ENCODE measurements at regions not wholly inside any gene's neighbourhood (a gene's known extent, or its start where the extent isn't known, plus 50 kb on each side); places are given as distances from the start of the nearest gene placed in this dataset.
"Not testable (repeated sequence)": the region's sequence is repeated elsewhere in the genome, so short reads cannot be mapped to it uniquely, and the experiment has no call there.

DNA sequence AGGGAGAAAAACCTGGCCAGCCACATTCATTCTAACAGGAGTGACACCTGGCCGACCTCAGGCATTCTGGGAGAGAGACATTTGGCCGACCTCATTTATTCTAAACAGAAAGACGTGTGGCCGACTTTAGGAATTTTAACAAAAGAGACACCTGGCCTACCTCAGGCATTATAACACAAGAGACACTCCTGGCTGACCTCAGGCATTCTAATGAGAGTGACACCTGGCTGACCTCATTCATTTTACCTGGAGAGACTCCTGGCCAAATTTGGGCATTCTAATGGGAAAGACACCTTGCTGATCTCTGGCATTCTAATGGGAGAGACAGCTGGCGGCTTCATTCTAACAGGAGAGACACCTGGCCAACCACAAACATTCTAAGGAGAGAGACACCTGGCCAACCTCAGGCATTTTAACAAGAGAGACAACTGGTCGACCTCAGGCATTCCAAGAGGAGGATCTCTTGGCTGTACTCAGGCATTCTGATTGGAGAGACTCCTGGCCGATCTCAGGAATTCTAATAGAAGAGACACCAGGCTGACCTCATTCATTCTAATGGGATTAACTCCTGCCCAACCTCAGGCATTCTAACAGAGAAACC lies 1353.9 kb downstream of the UQCRFS1 start:
- Mint-ChIP-seq H3K36me3 (ENCODE audit: low read depth, unreplicated experiment) (peaks cover 25% of the 10 kb centered on the region), H3K27me3 (ENCODE audit: unreplicated experiment) (peaks cover 9% of the 10 kb centered on the region), H3K4me1 (ENCODE audit: unreplicated experiment) (no peaks in the 10 kb centered on the region), H3K4me3 (ENCODE audit: unreplicated experiment) (peak overlapping the region; percentile 18), H3K9me3 (ENCODE audit: unreplicated experiment) (peaks cover 60% of the 10 kb centered on the region), H3K27ac (ENCODE audit: unreplicated experiment) (peak overlapping the region; percentile 3)
- no peak for TF ChIP-seq CTCF (IDR thresholded peaks at IDR 0.05; ENCODE audit: unreplicated experiment)
- no peak for DNase-seq (ENCODE audit: low spot score)

DNA sequence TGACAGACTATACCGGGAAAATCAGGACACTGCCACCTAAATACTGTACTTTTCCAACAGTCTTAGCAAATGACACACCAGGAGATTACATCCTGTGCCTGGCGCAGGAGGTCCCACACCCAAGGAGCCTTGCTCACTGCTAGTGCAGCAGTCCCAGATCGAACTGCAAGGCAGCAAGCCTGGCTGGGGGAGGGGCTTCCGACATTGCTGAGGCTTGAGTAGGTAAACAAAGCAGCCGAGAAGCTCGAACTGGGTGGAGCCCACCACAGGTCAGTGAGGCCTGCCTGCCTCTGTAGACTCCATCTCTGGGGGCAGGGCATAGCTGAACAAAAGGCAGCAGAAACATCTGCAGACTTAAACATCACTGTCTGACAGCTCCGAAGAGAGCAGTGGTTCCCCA lies 1360.0 kb downstream of the UQCRFS1 start:
- not testable (repeated sequence) for H3K27ac Mint-ChIP-seq (ENCODE audit: unreplicated experiment); DNase-seq (ENCODE audit: low spot score); H3K27me3 Mint-ChIP-seq (ENCODE audit: unreplicated experiment); H3K4me3 Mint-ChIP-seq (ENCODE audit: unreplicated experiment); H3K36me3 Mint-ChIP-seq (ENCODE audit: low read depth, unreplicated experiment); H3K4me1 Mint-ChIP-seq (ENCODE audit: unreplicated experiment)
- H3K9me3 Mint-ChIP-seq (ENCODE audit: unreplicated experiment), result peaks cover 48% of the 10 kb centered on the region

DNA sequence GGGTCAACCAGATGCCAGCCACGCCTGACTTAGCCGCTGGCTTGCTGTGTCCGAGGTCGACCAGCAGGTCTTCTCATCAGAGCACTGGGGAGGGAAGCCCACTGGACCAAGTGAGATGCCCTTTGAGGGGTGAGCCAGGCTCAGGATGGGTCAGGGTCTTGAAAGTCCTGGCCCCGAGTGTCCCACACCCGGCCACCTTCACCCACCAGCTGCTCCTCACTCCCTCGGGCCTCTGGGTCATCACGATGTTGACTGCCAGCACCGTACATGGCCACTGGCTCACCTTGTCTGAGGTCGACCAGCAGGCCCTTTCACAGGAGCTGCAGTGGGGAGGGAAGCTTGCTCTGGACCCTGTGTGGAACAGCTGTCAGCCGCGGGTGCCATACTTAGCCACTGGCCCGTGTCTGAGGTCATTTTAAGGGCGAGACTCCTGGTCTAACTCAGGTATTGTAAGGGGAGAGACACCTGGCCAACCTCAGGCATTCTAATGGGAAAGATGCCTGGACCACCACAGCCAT lies 1361.3 kb downstream of the UQCRFS1 start:
- no peaks in the 10 kb centered on the region for H3K4me1 Mint-ChIP-seq (ENCODE audit: unreplicated experiment)
- H3K27ac Mint-ChIP-seq (ENCODE audit: unreplicated experiment), result no peak overlapping the region

DNA sequence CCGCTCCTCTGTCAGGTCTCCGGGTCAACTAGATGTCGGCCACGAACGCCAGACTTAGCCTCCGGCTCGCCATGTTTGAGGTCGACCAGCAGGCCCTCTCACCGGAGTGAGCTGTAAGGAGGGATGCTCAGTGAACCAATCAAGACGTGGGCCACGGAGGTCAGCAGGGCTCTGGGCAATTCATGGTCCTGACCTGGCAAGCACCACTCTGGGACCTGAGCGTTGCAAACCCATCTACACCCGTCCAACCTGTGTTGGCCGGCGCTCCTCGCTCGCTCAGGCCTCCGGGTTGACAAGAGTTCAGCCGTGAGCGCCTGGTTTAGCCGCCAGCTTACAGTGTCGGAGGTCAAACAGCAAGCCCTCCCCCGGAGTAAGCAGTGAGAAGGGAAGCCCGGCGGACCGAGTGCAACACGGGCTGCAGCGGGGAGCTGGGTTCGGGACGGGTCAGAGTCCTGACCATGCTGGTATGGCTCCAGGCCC lies 1361.9 kb downstream of the UQCRFS1 start:
- Mint-ChIP-seq H3K4me1 (ENCODE audit: unreplicated experiment) (no peaks in the 10 kb centered on the region), H3K9me3 (ENCODE audit: unreplicated experiment) (peaks cover 46% of the 10 kb centered on the region), H3K27ac (ENCODE audit: unreplicated experiment) (no peak overlapping the region), H3K27me3 (ENCODE audit: unreplicated experiment) (peaks cover 6% of the 10 kb centered on the region), H3K4me3 (ENCODE audit: unreplicated experiment) (no peak overlapping the region), H3K36me3 (ENCODE audit: low read depth, unreplicated experiment) (peaks cover 13% of the 10 kb centered on the region)
- TF ChIP-seq CTCF (IDR thresholded peaks at IDR 0.05; ENCODE audit: unreplicated experiment), result no peak
- DNase-seq (ENCODE audit: low spot score), result no peak

More for the DNA sequence above, 1361.3 kb downstream of the UQCRFS1 start:
- TF ChIP-seq CTCF (IDR thresholded peaks at IDR 0.05; ENCODE audit: unreplicated experiment), result no peak
- DNase-seq (ENCODE audit: low spot score), result no peak
- Mint-ChIP-seq H3K9me3 (ENCODE audit: unreplicated experiment) (peaks cover 46% of the 10 kb centered on the region), H3K27me3 (ENCODE audit: unreplicated experiment) (peaks cover 6% of the 10 kb centered on the region), H3K36me3 (ENCODE audit: low read depth, unreplicated experiment) (peaks cover 13% of the 10 kb centered on the region), H3K4me3 (ENCODE audit: unreplicated experiment) (no peak overlapping the region)

DNA sequence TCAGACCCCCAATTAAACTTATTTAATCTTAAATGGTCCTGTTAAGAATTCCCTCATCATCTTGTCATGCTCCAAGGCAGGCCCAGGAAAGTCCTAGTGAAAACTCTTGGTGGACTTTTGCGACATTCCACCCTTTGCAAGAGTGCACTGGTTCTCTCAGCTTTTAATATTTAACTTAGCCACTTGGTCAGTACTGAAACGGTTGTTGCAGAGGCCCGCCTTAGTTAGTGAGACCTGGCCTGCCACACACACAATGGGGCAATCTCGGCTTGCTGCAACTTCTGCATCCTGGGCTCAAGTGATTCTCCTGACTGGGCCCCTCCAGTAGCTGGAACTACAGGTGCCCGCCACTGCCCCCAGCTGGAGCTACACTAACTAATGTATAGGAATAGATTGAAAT lies 1366.0 kb downstream of the UQCRFS1 start:
- Mint-ChIP-seq H3K36me3 (ENCODE audit: low read depth, unreplicated experiment) (peaks cover 33% of the 10 kb centered on the region), H3K4me1 (ENCODE audit: unreplicated experiment) (peaks cover 2% of the 10 kb centered on the region), H3K4me3 (ENCODE audit: unreplicated experiment) (no peak overlapping the region), H3K27ac (ENCODE audit: unreplicated experiment) (no peak overlapping the region), H3K9me3 (ENCODE audit: unreplicated experiment) (peaks cover 70% of the 10 kb centered on the region), H3K27me3 (ENCODE audit: unreplicated experiment) (peaks cover 10% of the 10 kb centered on the region)
- no peak for DNase-seq (ENCODE audit: low spot score)
- TF ChIP-seq CTCF (IDR thresholded peaks at IDR 0.05; ENCODE audit: unreplicated experiment), result no peak
